ENCODE measurements at regions not wholly inside any gene's neighbourhood (a gene's known extent, or its start where the extent isn't known, plus 50 kb on each side); places are given as distances from the start of the nearest gene placed in this dataset.

DNA sequence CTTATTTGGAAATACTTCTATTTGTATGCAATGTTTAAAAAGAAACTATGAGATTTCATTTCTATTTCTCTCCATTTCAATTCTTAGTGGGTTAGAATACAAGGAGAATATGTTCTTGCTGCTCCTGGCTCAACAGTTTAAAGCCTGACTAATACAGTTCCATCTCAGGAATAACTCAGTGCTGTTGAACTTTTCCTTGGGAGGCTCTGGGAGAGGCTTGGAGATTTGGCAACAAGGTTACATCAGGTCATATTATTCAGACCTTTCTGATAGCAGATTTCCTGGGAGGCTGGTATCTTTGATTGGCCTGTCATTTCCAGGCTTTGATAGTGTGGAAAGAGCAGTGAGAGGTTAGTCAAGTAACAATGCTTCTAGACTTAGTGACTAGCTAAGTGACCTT, 481.7 kb upstream of the KLF4 start:
- no peak overlapping the region for H3K27ac ChIP-seq (ENCODE audit: extremely low read depth, low read depth, low read length)
- POLR2A ChIA-PET, result no interaction called here
- TF ChIP-seq ZNF114 (tag by site-specific recombination; IDR thresholded peaks at IDR 0.05), result no peak
- no peak for TF ChIP-seq ZNF37A (tag by site-specific recombination; IDR thresholded peaks at IDR 0.05)
- TF ChIP-seq ZNF16 (tag by site-specific recombination; IDR thresholded peaks at IDR 0.05; ENCODE audit: low read depth), result no peak
- TF ChIP-seq ZNF274 (IDR thresholded peaks at IDR 0.05; ENCODE audit: low read length), result no peak
- no peak for TF ChIP-seq ZNF274 (tag by site-specific recombination; IDR thresholded peaks at IDR 0.05; ENCODE audit: borderline replicate concordance)
- no peak for TF ChIP-seq ZNF677 (tag by site-specific recombination; IDR thresholded peaks at IDR 0.05)
- TF ChIP-seq ZNF18 (tag by site-specific recombination; IDR thresholded peaks at IDR 0.05), result no peak
- TF ChIP-seq ZNF426 (tag by site-specific recombination; IDR thresholded peaks at IDR 0.05), result no peak
- no peak for TF ChIP-seq ZSCAN16 (tag by site-specific recombination; IDR thresholded peaks at IDR 0.05)
- no peak for TF ChIP-seq ZFP3 (tag by site-specific recombination; IDR thresholded peaks at IDR 0.05; ENCODE audit: low read depth)
- H3K36me3 ChIP-seq (ENCODE audit: control insufficient read depth in 2 of 2, insufficient read depth in 1 of 2, low read length in 2 of 2), result no peaks in the 10 kb centered on the region
- H3K4me3 ChIP-seq (ENCODE audit: low read depth, low read length), result no peak overlapping the region
- CTCF ChIA-PET, result interaction anchor here (0.6 to 0.7 kb wide), 2 partner anchors 68 to 298 kb away, joined by 3 to 4 read pairs; no protein-coding TSS in a partner anchor
- no peaks in the 10 kb centered on the region for H3K9me3 ChIP-seq (ENCODE audit: control insufficient read depth, insufficient read depth, low read depth, low read length)
- no peaks in the 10 kb centered on the region for H3K4me1 ChIP-seq (ENCODE audit: control insufficient read depth, insufficient read depth, low read length)

GRCh38 chr9:107970726-107971125, 481.2 kb upstream of the KLF4 start:
- ChIA-PET CTCF (interaction anchor here (0.6 kb wide), 2 partner anchors 68 to 84 kb away, joined by 4 to 8 read pairs; no protein-coding TSS in a partner anchor), POLR2A (no interaction called here)
- TF ChIP-seq, protein P1, sequence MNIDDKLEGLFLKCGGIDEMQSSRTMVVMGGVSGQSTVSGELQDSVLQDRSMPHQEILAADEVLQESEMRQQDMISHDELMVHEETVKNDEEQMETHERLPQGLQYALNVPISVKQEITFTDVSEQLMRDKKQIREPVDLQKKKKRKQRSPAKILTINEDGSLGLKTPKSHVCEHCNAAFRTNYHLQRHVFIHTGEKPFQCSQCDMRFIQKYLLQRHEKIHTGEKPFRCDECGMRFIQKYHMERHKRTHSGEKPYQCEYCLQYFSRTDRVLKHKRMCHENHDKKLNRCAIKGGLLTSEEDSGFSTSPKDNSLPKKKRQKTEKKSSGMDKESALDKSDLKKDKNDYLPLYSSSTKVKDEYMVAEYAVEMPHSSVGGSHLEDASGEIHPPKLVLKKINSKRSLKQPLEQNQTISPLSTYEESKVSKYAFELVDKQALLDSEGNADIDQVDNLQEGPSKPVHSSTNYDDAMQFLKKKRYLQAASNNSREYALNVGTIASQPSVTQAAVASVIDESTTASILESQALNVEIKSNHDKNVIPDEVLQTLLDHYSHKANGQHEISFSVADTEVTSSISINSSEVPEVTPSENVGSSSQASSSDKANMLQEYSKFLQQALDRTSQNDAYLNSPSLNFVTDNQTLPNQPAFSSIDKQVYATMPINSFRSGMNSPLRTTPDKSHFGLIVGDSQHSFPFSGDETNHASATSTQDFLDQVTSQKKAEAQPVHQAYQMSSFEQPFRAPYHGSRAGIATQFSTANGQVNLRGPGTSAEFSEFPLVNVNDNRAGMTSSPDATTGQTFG (tag by site-specific recombination; IDR thresholded peaks at IDR 0.05; ENCODE audit: borderline replicate concordance), result no peak
- TF ChIP-seq MZF1 (tag by site-specific recombination; IDR thresholded peaks at IDR 0.05; ENCODE audit: borderline replicate concordance) (no peak), ZNF701 (tag by site-specific recombination; IDR thresholded peaks at IDR 0.05) (no peak), KLF8 (tag by site-specific recombination; IDR thresholded peaks at IDR 0.05) (no peak), ZNF394 (tag by site-specific recombination; IDR thresholded peaks at IDR 0.05; ENCODE audit: borderline replicate concordance) (no peak), PRDM1 (tag by site-specific recombination; IDR thresholded peaks at IDR 0.05) (no peak), GLI4 (tag by site-specific recombination; IDR thresholded peaks at IDR 0.05) (no peak), ZNF629 (tag by site-specific recombination; IDR thresholded peaks at IDR 0.05) (no peak), ZNF366 (tag by site-specific recombination; conservative IDR thresholded peaks at IDR 0.05) (no peak), ZNF560 (tag by site-specific recombination; IDR thresholded peaks at IDR 0.05; ENCODE audit: borderline replicate concordance) (no peak), TCF7L2 (IDR thresholded peaks at IDR 0.05; ENCODE audit: borderline replicate concordance, low read depth, low read length) (no peak), TRIM28 (IDR thresholded peaks at IDR 0.05; ENCODE audit: borderline replicate concordance, low read length) (no peak), ZBTB48 (tag by site-specific recombination; IDR thresholded peaks at IDR 0.05) (no peak), ZNF624 (tag by site-specific recombination; IDR thresholded peaks at IDR 0.05) (no peak), ZNF658 (tag by site-specific recombination; IDR thresholded peaks at IDR 0.05) (no peak), ZNF837 (tag by site-specific recombination; IDR thresholded peaks at IDR 0.05) (no peak)
- TF ChIP-seq, protein P2, sequence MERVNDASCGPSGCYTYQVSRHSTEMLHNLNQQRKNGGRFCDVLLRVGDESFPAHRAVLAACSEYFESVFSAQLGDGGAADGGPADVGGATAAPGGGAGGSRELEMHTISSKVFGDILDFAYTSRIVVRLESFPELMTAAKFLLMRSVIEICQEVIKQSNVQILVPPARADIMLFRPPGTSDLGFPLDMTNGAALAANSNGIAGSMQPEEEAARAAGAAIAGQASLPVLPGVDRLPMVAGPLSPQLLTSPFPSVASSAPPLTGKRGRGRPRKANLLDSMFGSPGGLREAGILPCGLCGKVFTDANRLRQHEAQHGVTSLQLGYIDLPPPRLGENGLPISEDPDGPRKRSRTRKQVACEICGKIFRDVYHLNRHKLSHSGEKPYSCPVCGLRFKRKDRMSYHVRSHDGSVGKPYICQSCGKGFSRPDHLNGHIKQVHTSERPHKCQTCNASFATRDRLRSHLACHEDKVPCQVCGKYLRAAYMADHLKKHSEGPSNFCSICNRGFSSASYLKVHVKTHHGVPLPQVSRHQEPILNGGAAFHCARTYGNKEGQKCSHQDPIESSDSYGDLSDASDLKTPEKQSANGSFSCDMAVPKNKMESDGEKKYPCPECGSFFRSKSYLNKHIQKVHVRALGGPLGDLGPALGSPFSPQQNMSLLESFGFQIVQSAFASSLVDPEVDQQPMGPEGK (tag by site-specific recombination; IDR thresholded peaks at IDR 0.05), result no peak
- no peak overlapping the region for H3K27ac ChIP-seq (ENCODE audit: extremely low read depth, low read depth, low read length)
- no peaks in the 10 kb centered on the region for H3K4me1 ChIP-seq (ENCODE audit: control insufficient read depth, insufficient read depth, low read length)
- H3K9me3 ChIP-seq (ENCODE audit: control insufficient read depth, insufficient read depth, low read depth, low read length), result no peaks in the 10 kb centered on the region
- H3K36me3 ChIP-seq (ENCODE audit: control insufficient read depth in 2 of 2, insufficient read depth in 1 of 2, low read length in 2 of 2), result no peaks in the 10 kb centered on the region
- H3K4me3 ChIP-seq (ENCODE audit: low read depth, low read length), result no peak overlapping the region
